ENCODE measurements at regions not wholly inside any gene's neighbourhood (a gene's known extent, or its start where the extent isn't known, plus 50 kb on each side); places are given as distances from the start of the nearest gene placed in this dataset.
"Not testable (repeated sequence)": the region's sequence is repeated elsewhere in the genome, so short reads cannot be mapped to it uniquely, and the experiment has no call there.

- no peak for DNase-seq
These were observed 213.4 kb downstream of the PPP1R3A start for GRCh38 chr7:113705439-113705838.

GRCh38 chr7:113698556-113699220, 220.1 kb downstream of the PPP1R3A start:
- no peak for DNase-seq

GRCh38 chr7:113694149-113694548, 224.7 kb downstream of the PPP1R3A start:
- no peak for DNase-seq

GRCh38 chr7:113684165-113684564, 234.6 kb downstream of the PPP1R3A start:
- no peak for DNase-seq

GRCh38 chr7:113677811-113678210, 241.0 kb downstream of the PPP1R3A start:
- DNase-seq = no peak

- DNase-seq = no peak
These were observed 253.9 kb downstream of the PPP1R3A start for GRCh38 chr7:113664867-113665266.

- DNase-seq = no peak
These were observed 259.4 kb downstream of the PPP1R3A start for GRCh38 chr7:113659416-113659815.

GRCh38 chr7:113657603-113658002, 261.2 kb downstream of the PPP1R3A start:
- no peak for DNase-seq

- DNase-seq = no peak
These were observed 266.3 kb downstream of the PPP1R3A start for GRCh38 chr7:113652501-113652900.

GRCh38 chr7:113649556-113649955, 269.3 kb downstream of the PPP1R3A start:
- DNase-seq = no peak

- DNase-seq = no peak
These were observed 279.6 kb downstream of the PPP1R3A start for GRCh38 chr7:113639221-113639620.

GRCh38 chr7:113636727-113637421, 281.9 kb downstream of the PPP1R3A start:
- no peak for DNase-seq

- no peak for DNase-seq
These were observed 283.3 kb downstream of the PPP1R3A start for GRCh38 chr7:113635492-113635891.

- DNase-seq = no peak
These were observed 285.7 kb downstream of the PPP1R3A start for GRCh38 chr7:113633073-113633472.

GRCh38 chr7:113628948-113629847, 289.6 kb downstream of the PPP1R3A start:
- no peak for DNase-seq

GRCh38 chr7:113625494-113626102, 293.2 kb downstream of the PPP1R3A start:
- DNase-seq = no peak

GRCh38 chr7:113622796-113623195, 296.0 kb downstream of the PPP1R3A start:
- DNase-seq = no peak

- DNase-seq = no peak
These were observed 308.2 kb downstream of the PPP1R3A start for GRCh38 chr7:113610572-113610971.

- DNase-seq = no peak
These were observed 310.0 kb downstream of the PPP1R3A start for GRCh38 chr7:113608782-113609181.

GRCh38 chr7:113606325-113606724, 312.5 kb downstream of the PPP1R3A start:
- DNase-seq = no peak

GRCh38 chr7:113600428-113600827, 318.4 kb downstream of the PPP1R3A start:
- DNase-seq = not testable (repeated sequence)

- DNase-seq = not testable (repeated sequence)
These were observed 325.4 kb downstream of the PPP1R3A start for GRCh38 chr7:113593455-113593854.

- not testable (repeated sequence) for DNase-seq
These were observed 325.9 kb downstream of the PPP1R3A start for GRCh38 chr7:113592924-113593323.

Data from CD4-positive, alpha-beta T cell treated with Interleukin-12 subunit alpha and Interleukin-12 subunit beta, for 1 hour (primary cell).